CD4-positive, alpha-beta memory T cell (primary cell): ENCODE measurements at regions not wholly inside any gene's neighbourhood (a gene's known extent, or its start where the extent isn't known, plus 50 kb on each side); places are given as distances from the start of the nearest gene placed in this dataset.

Experiments used
- CTCF ChIA-PET: fragments of 350-600 bp; sonication (Branson Sonifier 250); formaldehyde crosslinking; loops from one replicate; lab custom pipeline; 2021; ENCODE audit warnings: inconsistent platforms; ENCODE audit not compliant: partially characterized antibody; lab: Charles Lee
- POLR2A ChIA-PET: fragments of 350-600 bp; sonication (Branson Sonifier 250); formaldehyde crosslinking; loops from one replicate; lab custom pipeline; 2021; ENCODE audit not compliant: partially characterized antibody; lab: Charles Lee
- DNase-seq, 5 donors: peaks; one replicate each; pipeline versions ENCODE4 v3.0.0 to v3.0.0-alpha.2; 2020 to 2022; ENCODE audit warnings: mixed read lengths in 1 of 5
- H3K27ac ChIP-seq: one replicate; pipeline ENCODE4 v1.7.0; 2013; ENCODE audit warnings: low read depth, low read length
- H3K27me3 ChIP-seq: 2 replicates; pipeline ENCODE4 v1.7.0; 2013; ENCODE audit warnings: mild to moderate bottlenecking, low read length, moderate library complexity; ENCODE audit not compliant: insufficient read depth
- H3K36me3 ChIP-seq: 2 replicates; pipeline ENCODE4 v1.7.0; 2013; ENCODE audit warnings: mild to moderate bottlenecking, low read length, moderate library complexity; ENCODE audit not compliant: insufficient read depth
- H3K4me1 ChIP-seq: 2 replicates; pipeline ENCODE4 v1.7.0; 2013; ENCODE audit warnings: mild to moderate bottlenecking, low read length, moderate library complexity; ENCODE audit not compliant: insufficient read depth
- H3K4me3 ChIP-seq, 2 donors: one replicate each; pipeline ENCODE4 v1.7.0; 2013; ENCODE audit warnings: low read length in 2 of 2, mild to moderate bottlenecking in 1 of 2
- H3K9me3 ChIP-seq, 2 donors: one replicate each; pipeline ENCODE4 v1.7.0; 2013; ENCODE audit warnings: low read length in 2 of 2, control low read depth in 1 of 2; ENCODE audit not compliant: control insufficient read depth in 1 of 2
- H3K27ac Mint-ChIP-seq, 7 donors: one replicate each; pipeline ENCODE4 v1.8.0; 2020 to 2021; ENCODE audit warnings: mixed read lengths in 7 of 7, mild to moderate bottlenecking in 6 of 7, inconsistent platforms in 3 of 7, moderate library complexity in 3 of 7
- H3K27me3 Mint-ChIP-seq, 2 donors: one replicate each; pipeline ENCODE4 v1.8.0; 2020 to 2021; ENCODE audit warnings: mixed read lengths in 2 of 2
- H3K36me3 Mint-ChIP-seq, 2 donors: one replicate each; pipeline ENCODE4 v1.8.0; 2020 to 2021; ENCODE audit warnings: mixed read lengths in 2 of 2, inconsistent platforms in 1 of 2, mild to moderate bottlenecking in 1 of 2
- H3K4me1 Mint-ChIP-seq, 4 donors: one replicate each; pipeline ENCODE4 v1.8.0; 2020 to 2021; ENCODE audit warnings: mixed read lengths in 4 of 4, mild to moderate bottlenecking in 1 of 4
- H3K4me3 Mint-ChIP-seq, 8 donors: one replicate each; pipeline ENCODE4 v1.8.0; 2020 to 2021; ENCODE audit warnings: mixed read lengths in 8 of 8, mild to moderate bottlenecking in 7 of 8, moderate library complexity in 6 of 8, inconsistent platforms in 3 of 8
- H3K9me3 Mint-ChIP-seq, 8 donors: one replicate each; pipeline ENCODE4 v1.8.0; 2020 to 2021; ENCODE audit warnings: mixed read lengths in 8 of 8, mild to moderate bottlenecking in 5 of 8, inconsistent platforms in 3 of 8, moderate library complexity in 1 of 8
- intact Hi-C: fragments of 100-400 bp; cut with micrococcal nuclease; formaldehyde crosslinking; loops from one replicate; pipeline ENCODE4 v1.15.1; 2023

- Histone ChIP-seq H3K27me3 (no peaks in the 10 kb centered on the region), H3K27ac (no peak overlapping the region), H3K9me3 (peaks cover 0 to 5% of the 10 kb centered on the region in 2 donors), H3K4me3 (no peak overlapping the region), H3K36me3 (no peaks in the 10 kb centered on the region), H3K4me1 (peaks cover 8% of the 10 kb centered on the region)
- POLR2A ChIA-PET: interaction anchor here (0.7 to 1.1 kb wide), 2 partner anchors 10 to 398 kb away, joined by 3 to 4 read pairs; no protein-coding TSS in a partner anchor
- H3K27ac Mint-ChIP-seq: peak overlapping the region in 6 of 7 donors; percentile 4 to 84 (median 80)
- H3K36me3 Mint-ChIP-seq: peaks cover 5 to 14% of the 10 kb centered on the region in 2 donors
- intact Hi-C loops: no loop called here
- CTCF ChIA-PET: no interaction called here
- peaks cover 0 to 26% (median 20%) of the 10 kb centered on the region in 8 donors for H3K9me3 Mint-ChIP-seq
- H3K4me1 Mint-ChIP-seq: peaks cover 14 to 24% (median 20%) of the 10 kb centered on the region in 4 donors
- peak; percentile 34 to 66 (median 62) for DNase-seq
- H3K27me3 Mint-ChIP-seq: peaks cover 0 to 2% of the 10 kb centered on the region in 2 donors
- H3K4me3 Mint-ChIP-seq: peak overlapping the region in 2 of 8 donors; percentile 42 to 49
Measured at GRCh38 chr16:79370736-79371135, 229.8 kb downstream of the MAF start.

- Histone ChIP-seq H3K27me3 (no peaks in the 10 kb centered on the region), H3K4me3 (no peak overlapping the region), H3K9me3 (peaks cover 0 to 5% of the 10 kb centered on the region in 2 donors), H3K36me3 (no peaks in the 10 kb centered on the region), H3K27ac (no peak overlapping the region), H3K4me1 (peaks cover 8% of the 10 kb centered on the region)
- no peak for DNase-seq
- peaks cover 0 to 26% (median 19%) of the 10 kb centered on the region in 8 donors for H3K9me3 Mint-ChIP-seq
- intact Hi-C loops: no loop called here
- H3K4me1 Mint-ChIP-seq: peaks cover 14 to 24% (median 20%) of the 10 kb centered on the region in 4 donors
- ChIA-PET CTCF (interaction anchor here (1.4 kb wide), 1 partner anchor 15 kb away, joined by 3 read pairs; no protein-coding TSS in a partner anchor), POLR2A (interaction anchor here (1.1 kb wide), 1 partner anchor 11 kb away, joined by 4 read pairs; no protein-coding TSS in a partner anchor)
- peaks cover 5 to 14% of the 10 kb centered on the region in 2 donors for H3K36me3 Mint-ChIP-seq
- H3K27ac Mint-ChIP-seq: peak overlapping the region in 5 of 7 donors; percentile 1 to 88 (median 68)
- H3K27me3 Mint-ChIP-seq: peaks cover 0 to 2% of the 10 kb centered on the region in 2 donors
- H3K4me3 Mint-ChIP-seq: peak overlapping the region in 1 of 8 donors; percentile 33
Measured at GRCh38 chr16:79369796-79370195, 230.7 kb downstream of the MAF start.

GRCh38 chr16:79367822-79368221 is 232.7 kb downstream of the MAF start:
- Mint-ChIP-seq H3K27ac (peak overlapping the region in 1 of 7 donors; percentile 48), H3K27me3 (peaks cover 0 to 2% of the 10 kb centered on the region in 2 donors), H3K36me3 (peaks cover 5 to 9% of the 10 kb centered on the region in 2 donors), H3K4me3 (no peak overlapping the region), H3K4me1 (peaks cover 20 to 31% (median 27%) of the 10 kb centered on the region in 4 donors), H3K9me3 (peaks cover 0 to 25% (median 18%) of the 10 kb centered on the region in 8 donors)
- Histone ChIP-seq H3K9me3 (peaks cover 0 to 5% of the 10 kb centered on the region in 2 donors), H3K4me1 (peaks cover 16% of the 10 kb centered on the region), H3K27me3 (no peaks in the 10 kb centered on the region), H3K4me3 (no peak overlapping the region), H3K27ac (no peak overlapping the region), H3K36me3 (no peaks in the 10 kb centered on the region)
- DNase-seq: no peak
- CTCF ChIA-PET: no interaction called here
- POLR2A ChIA-PET: interaction anchor here (1.1 kb wide), 1 partner anchor 8 kb away, joined by 4 read pairs; no protein-coding TSS in a partner anchor
- intact Hi-C loops: no loop called here

GRCh38 chr16:79366635-79367034 is 233.9 kb downstream of the MAF start:
- Mint-ChIP-seq H3K9me3 (peaks cover 0 to 18% (median 15%) of the 10 kb centered on the region in 8 donors), H3K27me3 (peaks cover 0 to 2% of the 10 kb centered on the region in 2 donors)

GRCh38 chr16:79365702-79366101 is 234.8 kb downstream of the MAF start:
- CTCF ChIA-PET: no interaction called here
- Histone ChIP-seq H3K36me3 (no peaks in the 10 kb centered on the region), H3K27ac (no peak overlapping the region), H3K4me3 (no peak overlapping the region), H3K9me3 (no peaks in the 10 kb centered on the region), H3K4me1 (peaks cover 26% of the 10 kb centered on the region), H3K27me3 (no peaks in the 10 kb centered on the region)
- no peak for DNase-seq
- POLR2A ChIA-PET: no interaction called here
- intact Hi-C loops: no loop called here
- Mint-ChIP-seq H3K27ac (peak overlapping the region in 1 of 7 donors; percentile 8), H3K36me3 (no peaks in the 10 kb centered on the region), H3K4me3 (no peak overlapping the region), H3K9me3 (peaks cover 0 to 10% (median 6%) of the 10 kb centered on the region in 8 donors), H3K27me3 (peaks cover 0 to 2% of the 10 kb centered on the region in 2 donors), H3K4me1 (peaks cover 21 to 38% (median 28%) of the 10 kb centered on the region in 4 donors)

More at GRCh38 chr16:79366635-79367034, 233.9 kb downstream of the MAF start:
- POLR2A ChIA-PET: no interaction called here
- H3K36me3 Mint-ChIP-seq: peaks cover 3 to 5% of the 10 kb centered on the region in 2 donors
- Histone ChIP-seq H3K27ac (no peak overlapping the region), H3K9me3 (peaks cover 0 to 4% of the 10 kb centered on the region in 2 donors), H3K4me1 (peaks cover 26% of the 10 kb centered on the region), H3K4me3 (no peak overlapping the region), H3K27me3 (no peaks in the 10 kb centered on the region), H3K36me3 (no peaks in the 10 kb centered on the region)
- no peak for DNase-seq
- H3K27ac Mint-ChIP-seq: no peak overlapping the region
- H3K4me3 Mint-ChIP-seq: no peak overlapping the region
- peaks cover 27 to 38% (median 32%) of the 10 kb centered on the region in 4 donors for H3K4me1 Mint-ChIP-seq
- intact Hi-C loops: no loop called here
- CTCF ChIA-PET: interaction anchor here (0.6 to 1.2 kb wide), 2 partner anchors 37 to 109 kb away, joined by 3 read pairs; no protein-coding TSS in a partner anchor

- H3K9me3 Mint-ChIP-seq: peaks cover 0 to 8% (median 0%) of the 10 kb centered on the region in 8 donors
- intact Hi-C loops: no loop called here
- peak overlapping the region in 1 of 7 donors; percentile 1 for H3K27ac Mint-ChIP-seq
Measured at GRCh38 chr16:79363484-79363883, 237.1 kb downstream of the MAF start.

GRCh38 chr16:79363035-79363434 is 237.5 kb downstream of the MAF start:
- H3K4me1 ChIP-seq: peaks cover 34% of the 10 kb centered on the region
- peaks cover 0 to 8% (median 0%) of the 10 kb centered on the region in 8 donors for H3K9me3 Mint-ChIP-seq
- POLR2A ChIA-PET: interaction anchor here (0.6 to 0.8 kb wide), 2 partner anchors 18 to 53 kb away, joined by 3 read pairs; no protein-coding TSS in a partner anchor
- H3K4me1 Mint-ChIP-seq: peaks cover 23 to 41% (median 33%) of the 10 kb centered on the region in 4 donors
- H3K27ac ChIP-seq: no peak overlapping the region
- H3K4me3 ChIP-seq: no peak overlapping the region
- intact Hi-C loops: no loop called here
- no peaks in the 10 kb centered on the region for H3K36me3 Mint-ChIP-seq
- no peaks in the 10 kb centered on the region for H3K27me3 ChIP-seq
- CTCF ChIA-PET: interaction anchor here (1.7 kb wide), 1 partner anchor 16 kb away, joined by 5 read pairs; no protein-coding TSS in a partner anchor
- no peaks in the 10 kb centered on the region for H3K36me3 ChIP-seq
- DNase-seq: peak in 1 of 5 donors; percentile 42
- H3K4me3 Mint-ChIP-seq: peak overlapping the region in 3 of 8 donors; percentile 33 to 55 (median 34)
- peak overlapping the region in 3 of 7 donors; percentile 25 to 73 (median 58) for H3K27ac Mint-ChIP-seq
- no peaks in the 10 kb centered on the region for H3K27me3 Mint-ChIP-seq
- no peaks in the 10 kb centered on the region for H3K9me3 ChIP-seq

More at GRCh38 chr16:79363484-79363883, 237.1 kb downstream of the MAF start:
- peaks cover 34% of the 10 kb centered on the region for H3K4me1 ChIP-seq
- no peak for DNase-seq
- CTCF ChIA-PET: interaction anchor here (1.7 kb wide), 1 partner anchor 16 kb away, joined by 5 read pairs; no protein-coding TSS in a partner anchor
- no peaks in the 10 kb centered on the region for H3K9me3 ChIP-seq
- Mint-ChIP-seq H3K4me1 (peaks cover 23 to 41% (median 33%) of the 10 kb centered on the region in 4 donors), H3K27me3 (no peaks in the 10 kb centered on the region), H3K36me3 (no peaks in the 10 kb centered on the region), H3K4me3 (no peak overlapping the region)
- H3K27me3 ChIP-seq: no peaks in the 10 kb centered on the region
- H3K36me3 ChIP-seq: no peaks in the 10 kb centered on the region
- H3K27ac ChIP-seq: no peak overlapping the region
- no peak overlapping the region for H3K4me3 ChIP-seq
- POLR2A ChIA-PET: no interaction called here
